HG02884 (cell line): ENCODE measurements at regions not wholly inside any gene's neighbourhood (a gene's known extent, or its start where the extent isn't known, plus 50 kb on each side); places are given as distances from the start of the nearest gene placed in this dataset.
"Not testable (repeated sequence)": the region's sequence is repeated elsewhere in the genome, so short reads cannot be mapped to it uniquely, and the experiment has no call there.

Experiments used
- ATAC-seq: cut with Tn5 transposase; IDR thresholded peaks from one replicate; pipeline ENCODE4 v1.9.1; 2021; ENCODE audit warnings: mild to moderate bottlenecking, moderate library complexity; ENCODE audit not compliant: unreplicated experiment

DNA sequence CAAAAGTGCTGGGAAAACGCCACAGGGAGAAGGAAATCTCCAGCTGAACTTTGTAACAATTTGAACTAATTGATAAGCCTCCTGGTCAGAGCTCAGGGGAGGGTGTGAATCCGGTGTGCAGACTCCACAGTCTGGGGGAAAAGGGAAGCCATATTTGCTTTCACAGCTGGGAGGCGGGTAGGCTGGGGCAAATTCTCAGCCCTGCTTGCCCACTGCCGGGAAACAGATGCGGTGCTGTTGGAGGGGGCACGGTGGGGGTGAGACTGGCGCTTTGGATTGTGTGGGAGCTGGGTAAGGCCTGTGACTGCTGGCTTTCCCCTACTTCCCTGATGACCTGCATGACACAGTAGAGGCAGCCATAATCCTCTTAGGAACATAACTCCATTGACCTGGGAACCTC lies 134.8 kb downstream of the ADCYAP1 start:
- no peak for ATAC-seq

DNA sequence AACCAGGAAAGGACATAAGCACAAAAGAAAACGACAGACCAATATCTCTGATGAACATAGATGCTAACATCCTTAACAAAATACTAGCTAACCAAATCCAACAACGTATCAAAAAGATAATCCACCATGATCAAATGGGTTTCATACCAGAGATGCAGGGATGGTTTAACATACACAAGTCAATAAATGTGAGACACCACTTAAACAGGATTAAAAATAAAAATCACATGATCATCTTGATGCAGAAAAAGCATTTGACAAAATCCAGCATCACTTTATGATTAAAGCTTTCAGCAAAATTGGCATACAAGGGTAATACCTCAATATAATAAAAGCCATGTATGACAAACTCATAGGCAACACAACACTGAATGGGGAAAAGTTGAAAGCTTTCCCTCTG lies 138.4 kb downstream of the ADCYAP1 start:
- not testable (repeated sequence) for ATAC-seq

DNA sequence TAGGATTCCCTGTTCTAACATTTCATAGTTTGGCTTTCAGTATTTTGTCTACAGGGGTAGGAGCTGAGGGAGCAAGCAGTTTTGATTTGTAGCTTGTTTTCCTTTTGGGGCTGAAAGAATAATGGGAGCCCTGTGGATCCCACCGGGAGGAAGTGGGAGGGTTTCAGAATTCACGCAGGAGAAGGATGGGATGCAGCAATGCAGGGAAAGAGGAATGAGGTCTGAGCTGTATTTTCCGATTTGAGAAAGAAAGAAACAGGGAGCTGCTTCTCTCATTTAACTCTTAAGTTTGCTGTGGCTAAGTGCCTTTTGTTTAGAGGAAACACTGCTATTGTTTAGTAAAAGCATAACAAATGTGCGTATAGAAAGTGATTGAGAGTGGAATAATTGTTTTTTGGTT lies 141.0 kb downstream of the ADCYAP1 start:
- no peak for ATAC-seq

DNA sequence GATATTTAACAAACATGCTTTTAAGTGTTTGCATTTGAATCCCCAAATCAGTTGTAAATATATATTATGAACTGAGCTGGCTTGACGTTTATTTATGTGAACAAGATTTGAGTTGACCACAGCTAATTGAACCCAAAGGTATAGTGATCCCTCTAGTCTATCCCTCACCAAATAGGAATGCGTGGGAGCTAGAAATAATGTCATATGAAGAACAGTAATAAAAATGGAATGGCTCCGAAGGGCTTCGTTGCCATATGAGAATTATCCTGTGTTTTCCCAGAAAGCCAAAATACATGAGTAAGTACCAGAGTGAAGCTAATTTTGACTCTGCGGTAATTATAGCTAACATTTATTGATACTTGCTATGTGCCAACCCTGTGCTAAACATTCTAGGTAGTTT lies 142.7 kb downstream of the ADCYAP1 start:
- no peak for ATAC-seq

DNA sequence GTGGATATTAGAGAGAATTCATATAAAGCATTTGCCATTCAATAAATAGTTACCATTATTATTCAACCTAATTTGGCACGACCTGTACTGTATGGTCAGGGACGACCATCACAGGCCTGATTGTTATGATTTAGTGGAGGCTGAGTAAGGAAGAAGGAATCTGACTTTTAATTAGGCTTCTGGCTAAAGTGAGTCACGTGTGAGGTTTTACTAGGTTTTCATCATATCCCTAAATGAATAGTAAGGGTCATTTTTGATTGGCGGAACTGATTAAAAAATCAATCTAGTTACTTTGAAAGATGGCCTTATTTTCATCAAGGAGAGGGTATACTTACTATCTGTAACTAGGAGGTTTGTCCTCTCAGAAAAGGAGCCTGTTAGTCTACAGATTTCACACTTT lies 143.4 kb downstream of the ADCYAP1 start:
- no peak for ATAC-seq

DNA sequence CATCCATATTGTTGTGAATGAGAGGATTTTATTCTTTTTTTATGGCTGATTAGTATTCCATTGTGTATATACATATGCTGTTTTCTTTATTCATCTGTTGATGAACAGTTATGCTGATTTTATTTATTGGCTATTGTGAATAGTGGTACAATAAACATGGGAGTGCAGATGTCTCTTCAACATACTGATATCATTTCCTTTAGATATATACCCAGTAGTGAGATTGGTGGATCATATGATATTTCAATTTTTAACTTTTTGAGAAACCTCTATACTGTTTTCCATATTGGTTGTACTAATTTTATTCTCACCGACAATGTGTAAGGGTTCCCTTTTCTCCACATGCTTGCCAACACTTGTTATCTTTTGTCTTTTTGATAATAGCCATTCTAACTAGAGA lies 144.5 kb downstream of the ADCYAP1 start:
- no peak for ATAC-seq

DNA sequence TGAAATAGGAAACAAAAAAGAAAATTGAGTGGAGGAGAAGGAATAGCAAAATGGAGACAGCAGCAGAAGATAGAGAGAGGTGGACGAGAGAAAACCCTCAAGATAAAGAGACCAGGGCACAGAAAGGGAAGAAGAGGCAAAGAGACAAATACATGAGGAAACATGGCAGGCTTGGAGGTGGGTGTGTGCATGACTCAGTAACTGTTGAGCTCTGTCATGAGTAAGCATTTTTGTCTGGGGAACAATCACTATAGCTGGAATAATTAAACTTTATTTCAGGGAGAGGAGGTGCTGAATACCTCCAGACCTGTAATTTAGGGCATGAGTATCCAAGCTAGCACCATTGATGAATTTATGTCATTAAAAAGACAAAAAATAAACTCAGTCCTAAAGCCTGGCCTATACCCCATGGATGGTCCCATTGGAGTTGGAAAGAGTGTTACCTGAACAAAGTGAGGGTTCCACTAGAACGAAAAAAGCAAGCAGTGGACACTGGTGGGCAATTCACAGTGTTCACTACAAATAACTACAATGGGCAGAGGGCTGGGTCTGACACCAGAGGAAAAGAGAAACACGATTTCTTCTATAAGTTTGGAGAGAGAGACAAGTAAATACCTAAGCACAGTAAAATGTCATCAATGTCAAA lies 145.5 kb downstream of the ADCYAP1 start:
- no peak for ATAC-seq

DNA sequence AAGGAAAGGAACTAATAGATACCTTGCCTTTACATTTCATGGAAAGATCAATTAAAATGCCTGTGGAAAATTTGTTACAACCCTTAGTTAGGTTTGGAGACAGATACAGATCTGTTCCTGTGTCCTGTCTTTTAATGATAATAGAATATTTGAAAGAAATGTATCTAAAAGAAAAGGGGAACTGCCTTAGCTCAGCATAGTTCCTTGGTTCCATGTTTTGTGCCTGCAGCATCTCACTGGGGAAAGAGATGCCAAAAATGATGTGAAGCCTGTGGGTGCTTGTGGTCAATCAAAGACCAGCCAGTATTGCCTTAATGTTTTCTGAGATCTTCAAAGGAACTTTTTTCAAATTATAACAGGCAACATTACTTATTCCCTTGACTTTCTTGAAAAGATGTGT lies 147.6 kb downstream of the ADCYAP1 start:
- no peak for ATAC-seq

DNA sequence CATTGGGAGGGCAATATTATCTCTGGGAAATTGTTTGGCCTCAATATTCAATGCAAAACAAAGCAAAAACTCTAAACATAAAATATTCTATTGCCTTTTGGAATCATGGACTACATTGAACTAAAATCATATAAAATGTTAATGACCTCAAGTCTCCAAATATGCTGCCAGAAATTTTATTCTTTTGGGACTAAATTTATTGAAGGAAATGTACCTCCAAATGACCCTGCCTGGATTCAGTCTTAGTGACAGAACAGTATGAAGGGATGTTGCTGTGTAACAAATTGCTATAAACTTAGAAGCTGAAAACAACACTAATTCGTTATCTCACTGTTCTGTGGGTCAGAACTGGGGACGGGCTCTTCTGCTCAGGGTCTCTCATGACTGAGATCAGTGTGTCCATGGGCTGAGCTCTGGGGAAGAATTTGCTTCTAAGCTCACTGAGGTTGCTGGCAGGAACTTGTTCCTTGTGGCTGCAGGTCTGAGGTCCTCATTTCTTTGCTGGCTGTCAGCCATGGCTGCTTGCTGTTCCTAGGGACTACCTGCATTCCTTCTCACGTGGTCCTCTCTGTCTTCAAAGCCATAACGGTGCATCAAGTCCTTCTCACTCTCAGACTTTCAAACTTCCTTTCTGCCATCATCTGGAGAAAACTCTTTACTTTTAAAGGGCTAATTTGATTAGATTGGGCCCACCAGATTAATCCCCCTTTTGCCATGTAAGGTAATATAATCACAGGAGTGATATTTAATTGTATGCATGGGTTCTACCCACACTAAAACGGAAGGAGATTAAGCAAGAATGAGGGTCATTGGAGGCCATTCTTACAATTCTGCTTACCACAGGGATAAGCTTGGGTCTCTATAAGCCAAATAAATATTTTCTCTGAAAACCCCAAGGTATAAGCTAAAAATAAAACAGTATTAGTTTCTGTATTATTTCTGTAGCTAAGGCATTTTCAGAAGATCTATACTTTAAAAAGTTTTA lies 149.0 kb downstream of the ADCYAP1 start:
- no peak for ATAC-seq

DNA sequence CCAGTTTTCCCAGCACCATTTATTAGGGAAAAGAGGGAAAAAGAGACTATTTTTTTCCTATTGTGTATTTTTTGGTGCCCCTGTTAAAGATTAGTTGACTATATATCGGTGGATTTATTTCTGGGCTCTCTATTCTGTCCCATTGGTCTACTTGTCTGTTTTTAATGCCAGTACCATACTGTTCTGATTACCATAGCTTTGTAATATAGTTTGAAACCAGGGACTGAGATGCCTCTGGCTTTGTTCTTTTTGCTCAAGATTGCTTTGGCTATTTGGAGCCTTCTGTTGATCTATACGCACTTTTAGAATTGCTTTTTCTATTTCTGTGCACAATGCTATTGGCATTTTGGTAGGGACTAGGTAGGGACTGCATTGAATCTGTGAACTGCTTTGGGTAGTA lies 151.7 kb downstream of the ADCYAP1 start:
- ATAC-seq, result no peak

DNA sequence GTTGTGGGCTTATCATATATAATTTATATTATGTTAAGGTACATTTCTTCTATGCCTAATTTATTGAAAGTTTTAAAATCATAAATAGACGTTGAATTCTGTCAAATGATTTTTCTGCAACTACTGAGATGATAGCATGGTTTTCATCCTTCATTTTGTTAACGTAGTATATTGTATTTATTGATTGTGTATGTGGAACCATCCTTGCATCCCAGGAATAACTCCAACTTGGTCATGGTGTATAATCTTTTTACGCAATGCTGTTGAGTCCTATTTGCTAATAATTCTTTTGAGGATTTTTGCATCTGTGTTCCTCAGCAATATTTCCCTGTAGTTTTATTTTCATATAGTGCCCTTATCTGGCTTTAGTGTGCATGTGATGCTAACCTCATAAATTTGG lies 152.7 kb downstream of the ADCYAP1 start:
- no peak for ATAC-seq

DNA sequence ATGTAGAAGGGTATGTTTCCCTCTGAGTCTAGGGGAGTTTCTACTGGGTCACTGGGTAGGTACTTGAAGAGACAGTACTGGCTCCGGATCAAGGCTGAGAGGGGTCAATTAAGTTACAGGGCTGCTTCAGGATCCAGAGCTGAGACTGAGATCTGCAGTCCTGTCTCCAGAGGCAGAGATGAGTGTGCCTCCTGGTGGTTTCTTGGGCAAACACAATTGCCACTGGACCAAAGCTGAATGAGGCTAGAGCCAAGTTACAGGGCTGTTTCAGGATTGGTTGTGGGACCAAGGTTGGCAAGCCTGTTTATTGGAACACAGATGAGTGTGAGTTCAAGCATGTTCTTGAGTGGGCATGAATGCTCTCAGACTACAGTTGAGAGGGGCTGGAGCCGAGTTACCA lies 157.9 kb downstream of the ADCYAP1 start:
- ATAC-seq, result no peak

DNA sequence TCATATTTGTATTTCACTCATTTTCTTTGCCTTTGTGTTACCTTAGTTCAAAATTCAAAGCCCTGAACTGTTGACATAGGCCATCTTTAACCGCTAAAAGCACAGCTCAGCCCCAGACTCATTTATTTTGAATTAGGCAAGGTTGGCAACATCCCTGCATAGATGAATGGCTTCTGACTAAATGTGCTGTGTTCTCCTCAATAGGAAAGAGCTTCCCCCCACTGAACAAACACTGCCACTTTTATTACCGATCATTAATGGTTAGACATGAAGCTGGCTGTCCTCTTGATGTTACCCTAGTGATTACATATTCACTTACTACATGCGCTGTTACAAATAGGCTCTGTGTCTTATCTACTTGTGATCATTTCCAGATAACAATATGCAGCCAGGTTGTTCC lies 170.7 kb downstream of the ADCYAP1 start:
- no peak for ATAC-seq

DNA sequence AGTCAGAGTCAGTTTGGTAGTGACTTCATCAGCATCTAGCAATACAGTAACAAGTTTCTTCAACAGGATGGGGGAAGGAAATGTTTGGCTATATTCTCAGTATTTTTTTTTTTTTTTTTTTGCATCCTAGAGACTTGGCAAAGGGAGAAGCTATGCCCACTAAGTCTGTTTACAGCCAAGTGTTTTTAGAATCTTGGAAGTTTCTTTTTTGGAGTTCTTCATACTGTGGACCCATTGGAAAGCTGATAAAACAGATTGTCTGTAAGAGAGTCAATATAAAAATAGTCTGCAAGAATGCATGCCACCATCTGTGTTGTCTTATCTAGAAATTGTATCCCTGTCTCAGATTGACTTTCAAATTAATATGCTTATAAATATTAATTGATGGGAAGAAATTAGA lies 171.2 kb downstream of the ADCYAP1 start:
- no peak for ATAC-seq

DNA sequence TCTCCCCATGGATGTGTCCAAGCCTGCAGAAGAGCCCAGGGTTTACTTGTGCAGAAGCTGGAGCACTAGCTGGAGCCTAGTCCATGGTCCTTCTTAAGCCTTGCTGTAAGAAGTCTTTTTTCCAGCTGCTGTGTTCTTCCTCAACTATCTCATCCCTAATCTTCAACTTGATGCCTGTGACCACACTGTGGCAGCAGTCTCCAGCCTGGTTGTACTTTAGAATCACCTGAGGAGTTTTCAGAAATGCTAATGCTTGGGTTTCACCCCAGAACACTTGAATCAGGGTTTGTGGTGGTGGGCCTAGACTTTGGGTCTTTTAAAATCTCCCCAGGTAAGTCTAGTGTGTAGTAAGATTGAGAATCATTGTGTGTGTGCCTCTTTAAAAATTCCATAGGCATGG lies 173.6 kb downstream of the ADCYAP1 start:
- no peak for ATAC-seq

DNA sequence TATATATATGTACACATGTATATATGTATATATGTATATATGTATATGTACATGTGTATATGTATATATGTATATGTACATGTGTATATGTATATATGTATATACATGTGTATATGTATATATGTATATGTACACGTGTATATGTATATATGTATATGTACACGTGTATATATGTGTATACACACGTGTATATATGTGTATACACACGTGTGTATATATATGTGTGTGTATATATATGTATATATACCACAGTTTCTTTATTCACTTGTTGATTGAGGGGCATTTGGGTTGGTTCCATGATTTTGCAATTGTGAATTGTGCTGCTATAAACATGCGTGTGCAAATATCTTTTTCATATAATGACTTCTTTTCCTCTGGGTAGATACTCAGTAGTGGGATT lies 179.0 kb downstream of the ADCYAP1 start:
- not testable (repeated sequence) for ATAC-seq

DNA sequence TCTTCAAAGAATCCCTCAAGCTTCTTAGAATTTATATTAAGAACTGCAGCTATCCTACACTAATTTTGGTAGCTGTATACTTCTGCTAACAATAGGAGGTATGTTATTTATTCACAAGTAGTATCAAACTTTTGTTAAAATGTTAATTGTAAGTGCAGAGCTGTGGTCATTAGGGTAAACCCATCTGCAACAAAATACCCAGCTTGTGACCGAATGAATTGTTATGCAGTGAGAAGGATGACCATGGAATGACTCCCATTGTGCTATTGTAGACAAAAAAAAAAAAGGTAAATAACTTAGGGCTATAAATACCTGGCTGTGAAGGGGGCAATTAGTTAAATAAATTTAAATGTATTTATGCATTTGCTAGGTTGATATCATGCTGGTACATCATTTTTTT lies 186.1 kb downstream of the ADCYAP1 start:
- no peak for ATAC-seq

DNA sequence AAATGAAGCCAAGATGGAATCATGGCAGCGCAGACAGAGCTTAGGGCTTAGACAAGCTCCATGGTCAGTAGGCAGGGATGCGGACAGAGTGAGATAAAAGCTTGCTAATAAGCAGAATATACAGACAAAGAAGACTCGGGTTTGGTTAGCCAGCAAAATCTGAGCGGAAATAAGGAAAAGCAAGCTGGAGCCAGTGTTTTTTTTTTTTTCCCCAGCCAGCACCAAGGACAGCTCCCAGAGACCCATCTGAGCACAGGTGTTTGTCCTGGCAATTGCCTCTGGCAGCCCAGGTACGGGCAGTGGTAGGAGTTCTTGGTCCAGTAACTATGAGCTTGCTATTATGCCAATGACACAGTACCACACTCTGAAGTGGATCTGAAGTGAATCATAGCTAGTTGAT lies 187.6 kb downstream of the ADCYAP1 start:
- ATAC-seq, result no peak

DNA sequence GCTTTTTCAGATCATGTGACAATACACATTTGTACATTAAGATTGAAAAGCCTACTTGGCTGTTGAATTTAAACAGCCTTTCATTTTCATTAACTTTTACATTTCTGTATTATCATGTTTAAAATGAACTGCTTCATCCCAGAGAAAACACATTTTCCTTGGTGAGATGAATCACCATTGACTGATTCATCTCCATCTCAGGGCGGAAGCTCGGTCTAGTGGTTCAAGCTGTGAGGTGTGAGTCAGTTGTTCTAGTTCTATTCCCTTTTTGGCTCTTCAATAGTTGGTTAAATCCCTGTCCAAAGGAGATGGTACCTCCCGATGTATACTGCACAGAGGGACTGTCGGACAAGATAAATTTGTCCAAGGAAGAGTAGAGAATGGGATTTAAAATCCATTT lies 189.7 kb downstream of the ADCYAP1 start:
- ATAC-seq, result no peak

DNA sequence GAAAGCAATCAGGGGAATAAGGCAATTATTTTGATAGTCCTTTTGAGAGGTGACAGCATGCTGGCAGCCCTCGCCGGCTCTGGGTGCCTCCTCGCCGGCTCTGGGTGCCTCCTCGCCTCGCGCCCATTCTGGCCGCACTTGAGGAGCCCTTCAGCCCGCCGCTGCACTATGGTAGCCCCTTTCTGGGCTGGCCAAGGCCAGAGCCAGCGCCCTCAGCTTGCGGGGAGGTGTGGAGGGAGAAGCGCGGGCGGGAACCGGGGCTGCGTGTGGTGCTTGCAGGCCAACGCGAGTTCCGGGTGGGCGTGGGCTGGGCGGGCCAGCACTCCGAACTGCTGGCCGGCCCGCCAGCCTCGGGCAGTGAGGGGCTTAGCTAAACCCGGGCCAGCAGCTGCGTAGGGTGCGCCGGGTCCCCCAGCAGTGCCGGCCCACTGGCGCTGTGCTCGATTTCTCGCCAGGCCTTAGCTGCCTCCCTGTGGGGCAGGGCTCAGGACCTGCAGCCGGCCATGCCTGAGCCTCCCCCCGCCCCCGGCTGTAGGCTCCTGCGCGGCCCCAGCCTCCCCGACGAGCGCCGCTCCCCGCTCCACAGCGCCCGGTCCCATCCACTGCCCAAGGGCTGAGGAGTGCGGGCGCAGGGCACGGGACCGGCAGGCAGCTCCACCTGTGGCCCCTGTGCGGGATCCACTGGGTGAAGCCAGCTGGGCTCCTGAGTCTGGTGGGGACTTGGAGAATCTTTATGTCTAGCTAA lies 193.5 kb downstream of the ADCYAP1 start:
- not testable (repeated sequence) for ATAC-seq

DNA sequence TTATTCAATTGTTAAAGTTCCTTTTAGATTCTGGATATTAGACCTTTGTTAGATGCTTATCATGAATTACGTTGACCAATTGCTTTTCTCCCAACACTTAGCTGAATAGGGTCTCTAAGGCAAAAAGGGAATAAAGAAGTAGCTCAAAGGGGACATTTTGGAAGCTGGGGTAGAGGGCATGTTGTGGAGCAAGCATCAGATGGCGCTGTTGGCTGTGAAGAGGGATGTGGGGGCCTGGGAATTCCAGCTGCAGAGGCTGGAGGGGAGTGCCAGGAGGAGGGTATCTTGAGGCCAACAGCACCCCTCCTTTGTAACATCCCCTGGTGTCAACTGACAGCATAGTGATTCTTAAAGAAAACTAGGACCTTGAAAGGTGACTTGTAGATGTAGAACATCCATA lies 198.2 kb downstream of the ADCYAP1 start:
- ATAC-seq, result no peak

DNA sequence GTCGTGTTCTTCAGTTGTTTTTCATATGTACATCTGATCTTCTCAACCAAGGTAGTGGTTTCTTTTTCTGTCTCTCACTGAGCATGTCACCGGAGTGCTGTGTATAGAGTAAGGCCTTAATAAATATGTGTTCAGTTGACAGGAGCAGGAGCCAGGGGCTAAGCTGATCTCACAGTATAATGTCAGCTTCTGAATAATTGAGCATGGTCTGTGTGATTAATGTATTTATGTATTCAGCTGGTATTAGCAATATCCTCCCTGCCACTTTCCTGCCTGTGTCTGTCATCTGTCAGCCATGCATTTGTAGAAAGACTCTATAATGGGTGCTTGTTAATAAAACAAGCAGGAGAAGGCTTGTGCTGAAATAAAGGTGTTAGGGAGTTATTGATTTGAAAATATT lies 198.9 kb downstream of the ADCYAP1 start:
- ATAC-seq, result no peak
